ENCODE measurements at regions not wholly inside any gene's neighbourhood (a gene's known extent, or its start where the extent isn't known, plus 50 kb on each side); places are given as distances from the start of the nearest gene placed in this dataset.

DNA sequence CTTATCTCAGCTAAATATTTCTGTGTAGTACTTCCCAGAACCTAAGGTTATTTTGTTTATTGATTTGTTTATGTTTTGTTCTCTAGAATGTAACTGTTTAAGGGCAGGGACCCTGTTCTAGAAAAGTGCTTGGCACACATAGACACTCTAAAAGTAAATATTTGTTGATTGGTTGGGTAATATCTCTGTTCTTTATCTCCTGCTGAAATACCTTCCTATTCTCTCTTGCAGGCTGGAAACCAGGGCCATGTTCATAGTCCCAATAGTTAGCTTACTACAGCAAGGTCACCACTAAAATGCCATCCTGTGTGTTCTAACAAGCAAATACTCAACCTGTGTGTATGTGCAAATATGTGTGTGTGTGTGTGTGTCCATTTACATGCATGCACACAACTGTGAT, 375.6 kb upstream of the MEIS1 start:
- Mint-ChIP-seq H3K36me3 (no peaks in the 10 kb centered on the region), H3K27me3 (no peaks in the 10 kb centered on the region), H3K4me1 (no peaks in the 10 kb centered on the region), H3K4me3 (no peak overlapping the region), H3K9me3 (peaks cover 0 to 2% (median 1%) of the 10 kb centered on the region in 7 donors), H3K27ac (no peak overlapping the region)
- ATAC-seq (ENCODE audit: low read depth in 2 of 2) = no peak
- Histone ChIP-seq H3K27me3 (ENCODE audit: control insufficient read depth, insufficient read depth, low read length) (no peaks in the 10 kb centered on the region), H3K36me3 (ENCODE audit: control insufficient read depth, insufficient read depth, low read length) (no peaks in the 10 kb centered on the region), H3K4me1 (ENCODE audit: control insufficient read depth, insufficient read depth, low read length, poor library complexity, severe bottlenecking) (no peaks in the 10 kb centered on the region), H3K27ac (ENCODE audit: insufficient read depth, low read length, poor library complexity, severe bottlenecking) (no peak overlapping the region), H3K4me3 (ENCODE audit: low read depth, low read length) (no peak overlapping the region), H3K9me3 (ENCODE audit: control insufficient read depth in 2 of 2, low read length in 2 of 2) (no peaks in the 10 kb centered on the region)
- no peak for DNase-seq

DNA sequence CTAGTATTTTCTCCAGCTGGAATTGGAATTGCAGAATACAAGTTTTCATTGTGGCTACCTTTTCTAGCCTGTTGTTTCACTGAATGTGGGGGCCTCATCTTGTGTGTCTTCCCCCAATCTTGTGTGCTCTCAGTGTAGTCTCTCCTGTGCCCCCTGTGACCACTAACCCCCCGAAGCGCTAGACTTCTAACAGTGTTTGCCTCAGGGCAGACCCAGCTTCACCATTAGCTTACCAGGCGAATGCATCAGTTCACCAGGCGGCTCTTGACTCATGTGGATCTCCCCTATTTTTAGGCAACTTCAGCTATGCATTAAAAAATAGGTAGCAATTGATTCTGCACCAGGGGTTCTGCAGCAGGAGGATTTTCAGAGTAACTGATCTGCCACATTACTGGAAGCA, 376.2 kb upstream of the MEIS1 start:
- H3K27me3 ChIP-seq (ENCODE audit: control insufficient read depth, insufficient read depth, low read length) = no peaks in the 10 kb centered on the region
- H3K9me3 Mint-ChIP-seq = peaks cover 0 to 3% (median 2%) of the 10 kb centered on the region in 7 donors
- no peaks in the 10 kb centered on the region for H3K36me3 Mint-ChIP-seq
- H3K4me3 ChIP-seq (ENCODE audit: low read depth, low read length) = no peak overlapping the region
- H3K4me3 Mint-ChIP-seq = no peak overlapping the region
- no peaks in the 10 kb centered on the region for H3K27me3 Mint-ChIP-seq
- H3K4me1 ChIP-seq (ENCODE audit: control insufficient read depth, insufficient read depth, low read length, poor library complexity, severe bottlenecking) = no peaks in the 10 kb centered on the region
- no peak overlapping the region for H3K27ac Mint-ChIP-seq
- no peak overlapping the region for H3K27ac ChIP-seq (ENCODE audit: insufficient read depth, low read length, poor library complexity, severe bottlenecking)
- H3K36me3 ChIP-seq (ENCODE audit: control insufficient read depth, insufficient read depth, low read length) = no peaks in the 10 kb centered on the region
- ATAC-seq (ENCODE audit: low read depth in 2 of 2) (no peak), DNase-seq (no peak)
- no peaks in the 10 kb centered on the region for H3K4me1 Mint-ChIP-seq
- H3K9me3 ChIP-seq (ENCODE audit: control insufficient read depth in 2 of 2, low read length in 2 of 2) = no peaks in the 10 kb centered on the region

- Histone ChIP-seq H3K36me3 (ENCODE audit: control insufficient read depth, insufficient read depth, low read length) (no peaks in the 10 kb centered on the region), H3K4me1 (ENCODE audit: control insufficient read depth, insufficient read depth, low read length, poor library complexity, severe bottlenecking) (no peaks in the 10 kb centered on the region), H3K4me3 (ENCODE audit: low read depth, low read length) (no peak overlapping the region), H3K9me3 (ENCODE audit: control insufficient read depth in 2 of 2, low read length in 2 of 2) (no peaks in the 10 kb centered on the region), H3K27ac (ENCODE audit: insufficient read depth, low read length, poor library complexity, severe bottlenecking) (no peak overlapping the region), H3K27me3 (ENCODE audit: control insufficient read depth, insufficient read depth, low read length) (no peaks in the 10 kb centered on the region)
- H3K27ac Mint-ChIP-seq = no peak overlapping the region
- ATAC-seq (ENCODE audit: low read depth in 2 of 2) (no peak), DNase-seq (no peak)
- no peaks in the 10 kb centered on the region for H3K4me1 Mint-ChIP-seq
- H3K9me3 Mint-ChIP-seq = peaks cover 0 to 3% (median 2%) of the 10 kb centered on the region in 7 donors
- no peaks in the 10 kb centered on the region for H3K27me3 Mint-ChIP-seq
- no peaks in the 10 kb centered on the region for H3K36me3 Mint-ChIP-seq
- H3K4me3 Mint-ChIP-seq = no peak overlapping the region
Observed at GRCh38 chr2:66057844-66058243, 377.1 kb upstream of the MEIS1 start.

DNA sequence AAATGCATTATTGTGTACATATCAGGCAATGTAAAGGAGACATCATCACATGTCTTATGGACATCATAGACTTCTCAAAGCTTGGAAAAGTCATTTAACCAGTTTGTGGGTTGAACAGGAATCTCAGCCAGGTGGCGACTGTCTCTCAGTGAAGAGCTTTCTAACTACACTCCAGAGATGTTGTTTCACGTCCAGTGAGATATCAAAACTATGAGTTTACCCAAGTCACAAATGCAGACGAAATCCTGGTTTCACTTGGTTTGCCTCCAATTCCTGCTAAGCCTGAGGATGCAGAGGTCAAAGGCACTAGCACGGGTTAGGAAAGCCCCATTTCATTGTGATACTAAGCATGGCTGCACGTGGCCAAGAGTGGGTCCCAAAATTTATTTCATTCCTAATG, 384.5 kb upstream of the MEIS1 start:
- Mint-ChIP-seq H3K4me3 (no peak overlapping the region), H3K27ac (no peak overlapping the region), H3K27me3 (no peaks in the 10 kb centered on the region), H3K36me3 (no peaks in the 10 kb centered on the region), H3K4me1 (no peaks in the 10 kb centered on the region), H3K9me3 (peaks cover 0 to 7% (median 0%) of the 10 kb centered on the region in 7 donors)
- H3K4me1 ChIP-seq (ENCODE audit: control insufficient read depth, insufficient read depth, low read length, poor library complexity, severe bottlenecking) = no peaks in the 10 kb centered on the region
- no peaks in the 10 kb centered on the region for H3K36me3 ChIP-seq (ENCODE audit: control insufficient read depth, insufficient read depth, low read length)
- no peak overlapping the region for H3K4me3 ChIP-seq (ENCODE audit: low read depth, low read length)
- H3K27me3 ChIP-seq (ENCODE audit: control insufficient read depth, insufficient read depth, low read length) = no peaks in the 10 kb centered on the region
- DNase-seq = no peak
- H3K9me3 ChIP-seq (ENCODE audit: control insufficient read depth in 2 of 2, low read length in 2 of 2) = no peaks in the 10 kb centered on the region
- no peak for ATAC-seq (ENCODE audit: low read depth in 2 of 2)
- H3K27ac ChIP-seq (ENCODE audit: insufficient read depth, low read length, poor library complexity, severe bottlenecking) = no peak overlapping the region

DNA sequence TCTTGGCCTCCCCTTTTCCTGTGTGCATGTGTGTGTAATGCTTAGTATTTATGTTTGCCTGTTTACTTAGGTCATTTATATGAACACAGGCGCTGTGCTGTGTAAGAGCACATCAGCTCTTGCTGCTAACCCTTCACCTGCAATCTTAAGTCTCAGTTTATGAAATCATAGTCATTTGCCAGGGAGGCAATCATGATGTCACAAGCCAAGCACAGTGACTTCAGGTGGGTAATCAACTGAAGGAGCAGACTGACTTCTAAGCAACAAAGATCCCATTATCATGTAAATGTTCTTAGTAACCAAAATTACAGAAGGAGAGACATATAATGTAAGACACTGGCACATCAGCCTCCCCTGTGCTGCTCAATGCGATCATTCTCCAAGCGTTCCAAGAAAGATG, 386.3 kb upstream of the MEIS1 start:
- Histone ChIP-seq H3K27ac (ENCODE audit: insufficient read depth, low read length, poor library complexity, severe bottlenecking) (no peak overlapping the region), H3K4me1 (ENCODE audit: control insufficient read depth, insufficient read depth, low read length, poor library complexity, severe bottlenecking) (no peaks in the 10 kb centered on the region), H3K36me3 (ENCODE audit: control insufficient read depth, insufficient read depth, low read length) (no peaks in the 10 kb centered on the region), H3K9me3 (ENCODE audit: control insufficient read depth in 2 of 2, low read length in 2 of 2) (no peaks in the 10 kb centered on the region), H3K27me3 (ENCODE audit: control insufficient read depth, insufficient read depth, low read length) (no peaks in the 10 kb centered on the region), H3K4me3 (ENCODE audit: low read depth, low read length) (no peak overlapping the region)
- Mint-ChIP-seq H3K27me3 (no peaks in the 10 kb centered on the region), H3K27ac (no peak overlapping the region), H3K4me1 (no peaks in the 10 kb centered on the region), H3K36me3 (no peaks in the 10 kb centered on the region), H3K4me3 (no peak overlapping the region), H3K9me3 (peaks cover 0 to 4% (median 0%) of the 10 kb centered on the region in 7 donors)
- ATAC-seq (ENCODE audit: low read depth in 2 of 2) = no peak
- no peak for DNase-seq

GRCh38 chr2:66041902-66042657, 392.8 kb upstream of the MEIS1 start:
- Mint-ChIP-seq H3K36me3 (no peaks in the 10 kb centered on the region), H3K27ac (no peak overlapping the region), H3K4me3 (no peak overlapping the region), H3K27me3 (no peaks in the 10 kb centered on the region), H3K4me1 (no peaks in the 10 kb centered on the region), H3K9me3 (peaks cover 0 to 1% (median 0%) of the 10 kb centered on the region in 7 donors)
- Histone ChIP-seq H3K27me3 (ENCODE audit: control insufficient read depth, insufficient read depth, low read length) (no peaks in the 10 kb centered on the region), H3K36me3 (ENCODE audit: control insufficient read depth, insufficient read depth, low read length) (no peaks in the 10 kb centered on the region), H3K9me3 (ENCODE audit: control insufficient read depth in 2 of 2, low read length in 2 of 2) (no peaks in the 10 kb centered on the region), H3K4me1 (ENCODE audit: control insufficient read depth, insufficient read depth, low read length, poor library complexity, severe bottlenecking) (no peaks in the 10 kb centered on the region), H3K4me3 (ENCODE audit: low read depth, low read length) (no peak overlapping the region), H3K27ac (ENCODE audit: insufficient read depth, low read length, poor library complexity, severe bottlenecking) (no peak overlapping the region)
- DNase-seq = no peak
- ATAC-seq (ENCODE audit: low read depth in 2 of 2) = no peak

DNA sequence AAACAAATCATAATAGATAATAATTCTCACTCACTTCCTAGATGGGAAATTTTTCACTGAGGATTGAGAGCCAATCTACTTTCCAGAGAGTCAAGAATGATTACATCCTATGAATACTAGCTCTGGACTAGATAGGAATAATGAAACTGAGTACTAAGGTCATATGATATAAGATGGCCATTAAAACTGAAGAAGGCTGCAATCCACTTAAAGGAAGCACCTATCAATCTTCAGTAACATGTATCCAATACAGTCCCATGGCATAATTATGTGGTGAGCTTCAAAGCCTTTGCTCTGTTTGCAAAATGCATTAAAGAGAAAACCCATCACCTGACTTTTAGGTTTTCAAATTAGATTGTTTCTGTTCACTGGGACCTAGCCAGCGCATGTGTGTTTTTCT, 398.0 kb upstream of the MEIS1 start:
- Histone ChIP-seq H3K27me3 (ENCODE audit: control insufficient read depth, insufficient read depth, low read length) (no peaks in the 10 kb centered on the region), H3K27ac (ENCODE audit: insufficient read depth, low read length, poor library complexity, severe bottlenecking) (no peak overlapping the region), H3K4me3 (ENCODE audit: low read depth, low read length) (no peak overlapping the region), H3K36me3 (ENCODE audit: control insufficient read depth, insufficient read depth, low read length) (no peaks in the 10 kb centered on the region), H3K4me1 (ENCODE audit: control insufficient read depth, insufficient read depth, low read length, poor library complexity, severe bottlenecking) (no peaks in the 10 kb centered on the region), H3K9me3 (ENCODE audit: control insufficient read depth in 2 of 2, low read length in 2 of 2) (no peaks in the 10 kb centered on the region)
- no peak for ATAC-seq (ENCODE audit: low read depth in 2 of 2)
- no peaks in the 10 kb centered on the region for H3K36me3 Mint-ChIP-seq
- H3K4me3 Mint-ChIP-seq = no peak overlapping the region
- H3K27ac Mint-ChIP-seq = no peak overlapping the region
- H3K4me1 Mint-ChIP-seq = no peaks in the 10 kb centered on the region
- no peaks in the 10 kb centered on the region for H3K27me3 Mint-ChIP-seq
- peaks cover 0 to 3% (median 0%) of the 10 kb centered on the region in 7 donors for H3K9me3 Mint-ChIP-seq
- DNase-seq = no peak

- Mint-ChIP-seq H3K36me3 (no peaks in the 10 kb centered on the region), H3K9me3 (peaks cover 0 to 3% (median 1%) of the 10 kb centered on the region in 7 donors), H3K27me3 (no peaks in the 10 kb centered on the region), H3K4me3 (no peak overlapping the region), H3K4me1 (no peaks in the 10 kb centered on the region), H3K27ac (no peak overlapping the region)
- H3K4me3 ChIP-seq (ENCODE audit: low read depth, low read length) = no peak overlapping the region
- H3K36me3 ChIP-seq (ENCODE audit: control insufficient read depth, insufficient read depth, low read length) = no peaks in the 10 kb centered on the region
- no peaks in the 10 kb centered on the region for H3K4me1 ChIP-seq (ENCODE audit: control insufficient read depth, insufficient read depth, low read length, poor library complexity, severe bottlenecking)
- DNase-seq = no peak
- H3K9me3 ChIP-seq (ENCODE audit: control insufficient read depth in 2 of 2, low read length in 2 of 2) = no peaks in the 10 kb centered on the region
- no peak overlapping the region for H3K27ac ChIP-seq (ENCODE audit: insufficient read depth, low read length, poor library complexity, severe bottlenecking)
- no peak for ATAC-seq (ENCODE audit: low read depth in 2 of 2)
- H3K27me3 ChIP-seq (ENCODE audit: control insufficient read depth, insufficient read depth, low read length) = no peaks in the 10 kb centered on the region
Observed at GRCh38 chr2:66034467-66034866, 400.5 kb upstream of the MEIS1 start.
